ENCODE measurements at regions not wholly inside any gene's neighbourhood (a gene's known extent, or its start where the extent isn't known, plus 50 kb on each side); places are given as distances from the start of the nearest gene placed in this dataset.

DNA sequence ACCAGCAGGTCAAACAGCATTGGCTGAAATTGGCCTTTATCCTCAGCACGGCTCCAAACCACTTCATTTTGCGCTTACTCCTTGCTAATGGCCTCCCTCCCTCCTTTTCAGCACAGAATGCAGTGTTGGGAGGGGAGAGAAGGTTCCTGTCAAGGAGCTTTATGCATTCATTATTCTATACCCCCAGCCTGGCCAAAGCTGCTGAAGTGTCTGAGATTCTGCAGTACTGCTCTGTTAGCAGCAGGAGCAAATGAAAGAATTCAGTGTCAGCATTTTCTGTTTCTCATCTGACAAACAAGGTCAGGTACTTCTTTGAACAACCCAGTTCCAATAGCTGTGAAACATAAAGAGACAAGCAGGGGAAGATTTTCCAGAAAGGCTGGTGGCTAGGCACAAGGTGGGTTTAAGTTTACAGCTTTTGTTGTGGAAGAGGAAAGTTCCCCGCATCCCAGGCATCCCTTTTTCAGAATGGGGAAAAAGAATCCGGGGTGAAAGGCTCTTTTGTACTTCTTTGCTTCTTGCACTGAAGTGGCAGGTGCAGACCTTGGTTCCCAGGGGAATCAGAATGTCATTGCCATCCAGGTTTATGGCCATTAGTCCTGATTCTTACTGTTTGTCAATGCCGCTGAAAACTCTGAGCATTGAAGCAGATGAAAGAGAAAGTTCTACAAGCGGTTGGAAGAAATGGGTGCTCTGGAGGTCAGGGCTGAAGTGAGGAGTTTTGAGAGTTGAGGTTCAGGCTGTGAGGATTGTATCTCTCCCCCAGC lies 109.3 kb upstream of the APC start:
- no peak for DNase-seq

DNA sequence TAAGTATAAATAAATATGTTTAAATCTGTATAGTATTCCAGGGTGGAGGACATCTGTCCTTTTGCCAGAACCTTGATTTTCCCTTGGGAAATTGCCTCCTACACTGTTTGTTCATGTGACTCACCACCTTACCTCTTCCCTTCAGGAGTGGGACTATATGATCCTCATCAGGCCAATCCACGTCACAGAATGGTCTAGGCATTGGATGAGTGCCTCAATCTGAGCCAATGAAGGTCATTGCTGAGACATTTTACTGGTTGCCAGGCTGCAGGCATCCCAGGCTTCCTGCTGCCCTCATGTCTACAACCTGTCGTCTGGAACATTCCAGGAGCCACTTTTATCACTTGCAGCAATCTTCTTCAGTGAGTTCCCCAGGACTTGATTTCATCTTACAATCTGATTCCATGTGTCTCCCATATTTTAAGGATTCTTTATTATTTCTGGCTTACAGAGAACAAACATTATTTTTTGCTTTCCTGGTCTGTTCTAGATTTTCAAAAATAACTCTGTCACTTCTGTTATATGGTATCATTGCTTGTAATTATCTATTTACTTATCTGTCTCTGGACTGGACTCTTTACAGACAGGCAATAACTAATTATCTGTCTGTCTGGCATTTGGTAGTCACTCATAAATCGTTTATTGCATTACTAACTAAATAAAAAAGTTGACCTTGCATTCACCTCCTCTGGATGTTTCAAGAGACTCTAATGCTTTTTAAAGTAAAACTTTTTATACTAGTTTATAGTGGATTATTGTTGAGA lies 107.3 kb upstream of the APC start:
- DNase-seq: no peak

DNA sequence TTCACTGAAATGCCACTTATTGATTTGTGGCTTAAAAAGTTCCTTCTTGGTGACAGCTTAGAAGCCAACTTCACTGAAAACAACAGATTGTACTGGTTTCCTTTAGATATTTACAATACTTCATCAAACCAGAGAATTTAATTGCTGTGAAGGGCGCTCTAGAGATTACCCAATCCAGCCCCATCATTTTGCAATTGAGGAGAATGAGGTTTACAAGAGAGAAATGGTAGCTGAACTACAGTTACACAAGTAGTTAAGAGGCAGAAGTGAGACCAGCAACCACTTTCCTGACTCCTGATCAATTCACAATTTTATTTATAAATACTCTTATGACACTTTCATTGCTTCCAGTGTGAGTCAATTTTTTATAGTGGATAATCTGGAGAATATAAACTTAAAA lies 103.5 kb upstream of the APC start:
- DNase-seq: no peak

DNA sequence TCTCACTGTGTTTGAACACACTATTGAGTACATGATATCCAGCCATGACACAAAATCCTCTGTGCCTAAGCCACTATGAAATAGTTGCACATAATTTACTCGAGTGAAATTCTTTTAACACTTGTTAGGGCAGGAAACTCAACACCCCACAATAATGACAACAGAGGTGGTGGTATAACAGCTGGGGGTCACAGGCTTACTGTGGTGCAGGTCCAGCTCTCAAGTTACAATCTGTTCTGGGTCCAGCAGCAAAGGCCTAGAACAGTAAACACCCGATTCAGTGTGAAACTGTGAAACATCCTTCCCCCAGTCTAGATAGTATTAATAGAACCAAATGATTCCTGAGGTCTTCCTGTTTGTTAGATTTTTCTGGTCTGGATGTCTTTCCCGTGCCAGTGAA lies 102.9 kb upstream of the APC start:
- DNase-seq: no peak

DNA sequence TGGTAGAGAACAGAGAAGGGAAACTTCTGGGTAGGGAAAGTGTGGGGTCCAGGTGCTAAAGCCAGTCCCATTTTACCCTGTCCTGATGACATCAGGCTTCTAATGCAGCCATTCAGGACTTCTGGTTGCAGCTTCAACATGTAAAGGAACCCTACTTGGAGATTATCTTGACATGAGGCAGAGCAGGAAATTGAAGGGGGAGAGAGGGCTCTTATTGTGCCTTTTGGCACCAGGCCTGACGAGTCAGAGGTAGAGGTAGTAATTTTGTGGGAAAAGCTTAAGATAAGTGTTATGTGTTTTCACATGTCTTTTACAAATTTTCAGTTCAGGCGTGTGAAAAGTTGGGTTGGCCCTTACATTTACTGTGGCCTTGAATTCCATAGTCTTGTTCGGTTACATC lies 102.4 kb upstream of the APC start:
- DNase-seq: no peak

DNA sequence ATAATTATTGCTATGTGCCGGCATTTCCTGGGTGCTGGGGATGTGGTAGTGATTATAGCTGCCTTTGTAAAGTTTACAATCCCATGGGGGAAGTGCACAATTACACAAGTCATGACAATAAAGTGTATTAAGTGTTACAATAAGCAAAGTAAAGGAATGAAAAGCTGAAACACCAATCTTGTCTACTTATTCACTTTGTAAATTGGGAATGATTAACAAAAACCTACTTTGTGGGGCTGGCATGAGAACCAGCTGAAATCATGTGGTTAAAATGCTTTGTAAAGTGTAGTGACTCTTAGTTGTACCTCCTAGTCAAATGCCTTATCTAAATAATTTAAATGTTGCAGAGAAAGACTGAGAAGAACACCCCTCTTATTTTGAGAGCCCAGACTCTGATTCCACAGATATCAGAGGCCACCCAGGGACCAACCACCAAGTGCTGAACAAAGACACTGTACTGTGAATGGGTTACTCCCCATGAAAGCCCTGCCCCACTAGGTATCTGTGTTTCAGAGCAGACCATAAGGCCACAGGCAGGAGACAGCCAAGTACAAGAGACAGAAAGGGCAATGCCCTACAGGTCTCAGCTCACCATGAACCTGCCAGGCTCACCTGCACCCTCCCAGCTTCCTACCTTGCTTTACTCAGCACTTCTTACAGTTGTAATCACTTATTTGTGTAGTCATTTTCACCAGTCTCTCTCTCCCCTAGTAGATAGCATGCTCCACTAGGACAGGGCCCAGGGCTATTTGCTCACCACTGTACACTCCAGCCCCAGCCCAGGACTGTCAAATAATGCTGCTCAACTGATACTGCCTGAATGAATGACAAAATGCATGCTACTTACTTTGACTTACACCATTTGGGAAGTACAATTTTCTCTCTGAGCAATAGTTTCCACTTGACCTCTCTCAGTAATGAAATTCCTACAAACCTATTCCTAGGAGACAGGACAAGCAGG lies 101.6 kb upstream of the APC start:
- DNase-seq: no peak

DNA sequence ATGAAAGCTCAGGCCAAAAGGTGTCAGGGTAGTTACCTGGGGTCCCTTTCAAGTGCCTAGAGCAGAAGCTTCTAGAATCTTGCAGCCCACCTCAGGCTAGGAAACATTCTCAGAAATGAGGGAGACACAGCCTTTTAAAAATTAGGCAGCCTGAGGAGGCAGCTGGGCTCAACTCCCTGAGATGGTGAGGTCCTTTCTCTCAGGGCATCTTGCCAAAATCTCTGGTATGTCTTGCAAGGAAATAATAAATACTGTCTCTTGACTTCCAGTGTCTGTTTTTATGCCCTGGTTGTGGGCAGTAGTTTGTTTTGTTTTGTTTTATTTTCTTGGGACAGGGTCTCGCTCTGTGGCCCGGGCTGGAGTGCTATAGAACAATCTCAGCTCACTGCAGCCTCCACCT lies 100.9 kb upstream of the APC start:
- no peak for DNase-seq

DNA sequence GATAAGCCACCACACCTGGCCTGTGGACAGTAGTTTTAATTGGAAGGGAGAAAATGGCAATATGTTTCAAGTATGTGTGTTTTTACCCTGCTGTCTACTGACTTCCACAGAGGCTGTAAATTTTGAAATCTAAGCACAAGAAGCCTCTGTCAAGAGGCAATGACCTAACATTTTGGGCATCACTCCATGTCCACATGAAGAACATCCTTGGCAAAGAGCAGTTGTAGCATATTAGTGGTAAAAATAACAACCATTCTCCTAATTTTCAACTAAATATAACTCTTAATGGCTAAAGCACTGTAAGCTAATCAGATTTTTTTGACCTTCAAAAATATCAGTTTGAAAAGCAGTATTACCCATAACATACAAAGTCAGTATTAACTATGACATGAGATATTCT lies 100.3 kb upstream of the APC start:
- DNase-seq: no peak

DNA sequence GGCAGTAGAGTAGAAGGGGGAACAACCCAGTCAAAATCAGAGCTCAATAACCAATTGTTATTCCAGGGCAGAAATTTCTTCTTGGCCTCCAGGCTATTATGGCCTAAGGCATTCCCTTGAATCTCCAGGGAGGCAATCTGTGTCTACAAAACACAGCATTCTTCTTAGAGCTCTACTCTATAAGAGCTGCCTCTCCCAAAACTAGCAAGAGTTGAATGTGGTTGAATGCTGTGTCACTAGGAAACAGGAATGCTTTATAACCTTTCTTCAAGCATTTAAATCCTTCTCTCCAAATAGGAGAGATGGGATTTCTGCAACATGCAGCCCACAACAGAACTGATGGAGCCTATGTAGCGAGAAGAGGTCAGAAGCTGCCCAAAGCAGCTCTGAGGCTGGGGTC lies 97.1 kb upstream of the APC start:
- no peak for DNase-seq

DNA sequence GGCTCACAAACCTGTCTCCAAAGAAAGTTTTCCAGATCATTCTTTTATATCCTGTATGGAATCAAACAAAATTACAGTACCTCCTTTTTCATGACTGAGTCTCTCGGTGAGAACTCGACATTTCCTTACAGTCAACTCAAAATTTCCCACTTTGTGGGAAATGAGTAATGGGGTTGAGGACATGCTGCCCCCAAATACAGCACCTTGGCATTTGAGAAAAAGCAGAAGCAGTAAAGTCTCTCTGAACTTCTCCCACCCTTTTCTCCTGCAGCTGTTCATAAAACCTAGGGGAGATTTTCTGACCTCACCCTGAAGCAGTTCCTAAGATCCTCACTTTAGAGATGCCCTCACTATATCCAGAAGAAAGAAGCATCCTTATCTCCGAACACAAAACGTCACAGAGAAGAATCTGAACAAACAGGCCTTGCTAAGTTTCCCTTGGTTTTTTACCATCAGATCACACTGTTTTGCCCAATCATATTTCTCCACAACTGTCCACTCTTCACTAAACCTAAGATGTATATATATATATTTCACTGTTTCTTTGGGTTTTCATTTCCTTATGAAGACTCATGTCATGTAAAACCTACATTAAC lies 96.1 kb upstream of the APC start:
- DNase-seq: no peak

DNA sequence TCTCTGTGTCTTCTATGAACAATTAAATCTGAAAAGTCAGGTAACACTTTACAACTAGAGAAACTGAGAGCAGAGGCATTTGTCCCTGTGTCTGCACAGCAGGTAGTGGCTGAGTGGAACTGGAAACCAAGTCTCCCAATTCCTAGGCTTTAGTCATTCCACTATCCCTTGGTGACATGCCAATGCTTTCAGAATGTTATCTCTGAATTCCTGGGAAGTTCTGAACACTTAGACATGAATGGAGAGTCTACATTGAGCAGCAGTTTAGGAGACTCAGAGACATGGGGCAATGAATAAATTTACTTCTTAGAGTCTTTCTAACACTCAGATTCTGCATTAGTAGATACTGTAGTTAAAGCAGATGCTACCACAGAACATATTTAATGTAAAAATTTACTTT lies 94.8 kb upstream of the APC start:
- DNase-seq: no peak

DNA sequence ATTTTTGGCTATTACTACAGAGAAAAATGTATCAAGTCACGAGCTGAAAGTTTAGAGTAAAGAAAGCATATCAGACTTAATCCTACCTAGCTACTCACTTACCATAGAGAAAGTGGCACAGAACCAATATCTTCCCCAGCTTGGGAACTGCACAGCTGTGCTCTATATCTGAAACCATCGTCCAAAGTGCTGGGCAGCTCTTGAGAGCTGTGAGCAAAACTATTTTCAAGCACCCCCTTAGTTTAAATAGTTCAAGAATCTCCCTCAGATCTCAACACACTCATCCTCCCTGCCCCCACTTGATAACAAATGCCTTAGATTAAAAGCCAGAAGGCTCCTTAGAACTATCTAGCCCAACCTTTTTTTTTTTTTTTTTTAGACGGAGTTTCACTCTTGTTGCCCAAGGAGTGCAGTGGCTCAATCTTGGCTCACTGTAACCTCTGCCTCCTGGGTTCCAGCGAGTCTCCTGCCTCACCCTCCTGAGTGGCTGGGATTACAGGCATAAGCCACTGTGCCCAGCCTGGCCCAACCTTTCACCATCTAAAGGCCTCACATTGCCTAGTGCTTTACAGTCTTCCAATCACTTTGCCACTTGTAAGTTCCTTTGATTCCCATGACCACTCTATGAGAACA lies 94.2 kb upstream of the APC start:
- DNase-seq: no peak

DNA sequence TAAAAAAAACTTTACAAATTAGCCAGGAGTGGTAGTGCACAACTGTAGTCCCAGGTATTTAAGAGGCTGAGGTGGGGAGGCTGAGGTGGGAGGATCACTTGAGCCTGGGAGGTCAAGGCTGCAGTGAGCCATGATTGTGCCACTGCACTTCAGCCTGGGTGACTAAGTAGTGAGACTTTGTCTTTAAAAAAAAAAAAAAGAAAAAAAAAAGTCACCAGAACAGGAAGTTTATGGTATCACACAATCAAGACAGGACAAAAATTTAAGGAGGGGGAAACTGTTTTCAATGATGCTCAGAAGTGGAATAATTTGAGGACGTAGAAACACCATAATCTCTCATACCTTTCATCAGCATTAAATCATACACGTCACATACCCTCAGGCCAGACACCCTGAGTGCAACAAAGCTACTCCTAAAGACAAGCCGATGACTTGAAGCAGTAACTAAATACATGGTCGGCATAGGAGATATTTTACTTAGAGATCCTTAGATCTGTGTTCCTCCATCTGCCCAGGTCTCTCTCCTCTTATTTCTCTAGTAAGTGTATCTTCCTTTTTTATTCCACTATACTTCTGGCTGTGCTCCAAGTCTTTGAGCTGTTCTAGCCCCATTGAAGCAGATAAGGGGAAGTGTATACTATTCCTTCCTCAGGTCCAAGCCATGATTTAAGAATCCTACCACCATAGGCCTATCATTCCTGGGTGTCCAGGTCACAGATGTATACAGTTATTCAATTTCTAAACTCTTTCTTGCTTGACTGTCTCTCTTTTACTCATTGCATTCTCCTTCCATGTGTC lies 91.3 kb upstream of the APC start:
- DNase-seq: no peak

DNA sequence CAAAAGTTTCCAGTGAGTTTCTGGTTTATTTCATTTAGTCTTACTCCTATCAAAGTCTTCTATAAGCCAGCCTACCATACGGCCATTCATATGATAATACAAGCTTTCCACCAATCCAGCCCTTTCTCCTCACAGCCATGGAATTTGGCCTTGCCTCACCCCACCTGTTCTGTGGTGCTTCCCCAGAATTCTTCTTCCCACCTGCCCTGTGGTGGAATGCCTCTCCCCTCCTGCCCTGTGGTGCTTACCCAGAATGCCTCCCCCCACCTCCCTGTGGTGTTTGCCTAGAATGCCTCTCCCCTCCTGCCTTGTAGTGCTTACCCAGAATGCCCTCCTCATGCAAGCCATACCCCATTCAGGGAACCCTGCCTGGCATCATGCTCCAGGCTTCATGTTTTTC lies 90.3 kb upstream of the APC start:
- DNase-seq: no peak

DNA sequence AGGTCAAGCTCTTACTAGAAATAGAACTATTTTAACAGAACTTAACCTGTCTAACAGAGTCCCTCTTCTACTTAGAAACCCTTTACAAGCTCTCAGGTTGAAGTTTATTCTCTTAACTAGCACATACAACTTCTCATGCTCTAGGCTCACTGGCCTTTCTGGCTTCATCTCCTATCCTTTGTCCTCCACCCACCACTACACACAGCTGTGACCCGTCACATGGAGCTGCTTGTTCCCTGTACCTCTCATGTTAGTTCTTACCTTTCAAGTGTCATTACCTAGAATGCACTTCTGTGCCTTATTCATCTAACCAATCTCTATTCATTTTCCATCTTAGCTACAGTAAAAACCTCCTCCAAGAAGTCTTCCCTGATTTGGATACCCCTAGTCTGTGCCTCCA lies 89.4 kb upstream of the APC start:
- DNase-seq: no peak

DNA sequence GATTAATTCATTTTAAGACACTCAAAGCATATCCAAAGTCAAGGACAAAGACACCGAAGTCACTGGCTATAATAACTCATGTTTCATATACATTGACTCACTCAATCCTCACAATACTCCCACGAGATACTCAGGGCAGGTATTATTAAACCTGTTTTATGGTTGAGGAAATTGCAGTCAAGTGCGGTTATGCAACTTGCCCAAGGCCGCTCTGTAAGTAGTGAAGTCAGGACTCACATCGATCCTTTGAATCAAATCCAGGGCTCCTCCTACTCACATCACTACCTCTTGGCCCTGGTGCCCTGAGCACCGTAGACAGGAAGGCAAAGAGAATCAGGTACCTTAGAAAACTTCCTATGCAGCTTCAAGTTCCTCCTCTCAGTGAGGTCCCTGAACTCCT lies 87.8 kb upstream of the APC start:
- DNase-seq: no peak

DNA sequence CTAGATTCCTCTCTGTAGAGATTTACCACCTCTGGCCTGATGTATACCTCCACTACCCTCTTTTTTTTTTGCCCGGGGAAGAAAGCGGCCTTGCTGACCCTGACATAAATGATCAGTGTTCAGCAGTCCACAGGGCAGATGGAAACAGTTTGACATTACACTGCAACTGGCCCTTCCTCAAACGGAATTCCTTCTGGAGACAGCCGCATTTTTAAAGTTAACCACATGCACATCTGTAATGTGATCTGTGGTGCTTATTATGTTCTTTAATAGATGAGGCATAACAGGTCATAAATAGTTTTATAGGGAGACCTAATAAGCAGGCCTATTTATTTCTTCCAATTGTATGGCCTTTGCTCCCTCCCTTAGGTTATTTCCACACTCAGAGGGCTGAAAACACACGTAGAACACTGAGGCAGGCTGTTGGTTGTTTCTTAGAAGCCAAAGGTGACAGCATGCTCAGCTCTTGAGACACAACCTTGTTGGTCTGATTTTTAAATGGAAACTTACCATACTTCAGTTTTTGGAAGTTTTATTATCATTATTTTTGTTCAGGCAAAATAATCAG lies 84.0 kb upstream of the APC start:
- no peak for DNase-seq

DNA sequence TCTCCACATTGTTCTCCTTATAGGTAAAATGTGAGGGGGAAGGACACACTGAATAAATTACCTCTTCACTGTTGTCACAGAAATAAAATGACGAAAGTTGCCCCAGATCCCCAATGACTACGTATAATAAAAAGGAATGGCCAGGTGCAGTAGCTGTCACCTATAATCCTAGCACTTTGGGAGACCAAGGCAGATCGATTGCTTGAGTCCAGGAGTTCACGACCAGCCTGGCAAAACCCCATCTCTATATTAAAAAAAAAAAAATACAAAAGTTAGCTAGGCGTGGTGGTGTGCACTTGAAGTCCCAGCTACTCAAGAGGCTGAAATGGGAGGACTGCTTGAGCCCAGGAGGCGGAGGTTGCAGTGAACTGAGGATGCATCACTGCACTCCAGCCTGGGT lies 82.2 kb upstream of the APC start:
- DNase-seq: no peak

DNA sequence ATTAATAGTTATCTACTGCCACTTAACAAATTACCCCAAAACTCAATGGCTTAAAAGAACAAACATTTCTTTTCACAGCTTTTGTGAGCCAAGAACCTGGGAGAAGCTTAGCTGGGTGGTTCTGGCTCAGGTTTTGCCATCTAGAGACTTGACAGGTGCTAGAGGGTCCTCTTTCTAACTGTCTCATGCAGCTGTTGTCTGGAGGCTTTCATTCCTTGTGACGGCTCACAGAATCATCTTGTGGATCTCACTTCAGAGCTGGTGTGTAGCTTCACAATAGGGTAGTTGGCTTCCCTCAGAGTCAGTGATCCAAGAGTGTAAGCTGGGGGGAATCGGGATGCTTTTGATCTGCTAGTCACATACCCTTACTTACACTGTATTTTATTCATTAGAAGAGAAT lies 81.2 kb upstream of the APC start:
- DNase-seq: no peak

DNA sequence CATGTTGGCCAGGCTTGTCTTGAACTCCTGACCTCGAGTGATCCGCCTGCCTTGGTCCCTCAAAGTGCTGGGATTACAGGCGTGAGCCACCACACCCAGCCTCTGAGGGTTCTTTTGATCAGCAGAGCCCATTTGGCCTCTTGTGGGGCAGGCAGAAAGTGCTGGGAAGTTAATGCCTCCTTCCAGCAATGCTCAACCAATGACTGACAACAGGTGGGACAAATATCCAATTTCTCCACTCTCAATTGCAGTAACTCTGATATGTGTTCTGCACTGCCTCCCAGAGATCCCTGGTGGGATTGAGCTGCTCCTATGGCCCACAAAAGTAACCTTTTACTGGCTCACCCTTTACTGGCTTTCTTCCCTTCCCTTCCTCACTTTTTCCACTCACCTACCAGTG lies 79.9 kb upstream of the APC start:
- DNase-seq: no peak

DNA sequence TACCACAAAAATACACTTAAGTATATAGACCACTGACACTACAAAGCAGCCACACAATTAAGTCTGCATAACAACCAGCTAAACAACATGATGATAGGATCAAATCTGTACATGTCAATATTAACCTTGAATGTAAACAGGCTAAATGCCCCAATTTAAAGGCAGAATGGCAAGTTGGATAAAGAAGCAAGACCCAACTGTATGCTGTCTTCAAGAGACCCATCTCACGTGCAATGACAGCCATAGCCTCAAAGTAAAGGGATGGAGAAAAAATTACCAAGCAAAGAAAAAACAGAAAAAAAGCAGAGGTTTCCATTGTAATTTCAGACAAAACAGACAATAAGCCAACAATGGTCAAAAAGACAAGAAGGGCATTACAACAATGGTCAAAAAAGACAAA lies 77.3 kb upstream of the APC start:
- DNase-seq: no peak

DNA sequence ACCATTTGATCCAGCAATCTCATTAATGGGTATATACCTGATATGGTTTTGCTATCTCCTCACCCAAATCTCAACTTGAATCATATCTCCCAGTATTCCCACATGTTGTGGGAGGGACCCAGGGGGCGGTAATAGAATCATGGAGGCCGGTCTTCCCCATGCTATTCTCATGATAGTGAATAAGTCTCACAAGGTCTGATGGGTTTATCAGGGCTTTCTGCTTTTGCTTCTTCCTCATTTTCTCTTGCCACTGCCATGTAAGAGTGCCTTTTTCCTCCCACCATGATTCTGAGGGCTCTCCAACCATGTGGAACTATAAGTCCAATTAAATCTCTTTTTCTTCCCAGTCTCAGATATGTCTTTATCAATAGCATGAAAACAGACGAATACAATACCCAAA lies 74.5 kb upstream of the APC start:
- DNase-seq: no peak

Data from NCI-H510A treated with DMSO at 0.1 percent for 48 hours (cell line).